ENCODE measurements at regions not wholly inside any gene's neighbourhood (a gene's known extent, or its start where the extent isn't known, plus 50 kb on each side); places are given as distances from the start of the nearest gene placed in this dataset.

GRCh38 chr5:103808464-103809106 is 246.0 kb upstream of the NUDT12 start:
- DNase-seq (ENCODE audit: low spot score) = no peak
- no peak overlapping the region for H3K27ac ChIP-seq
- peak; percentile 48 for TF ChIP-seq CTCF (IDR thresholded peaks at IDR 0.05)
- H3K4me3 ChIP-seq = no peak overlapping the region

GRCh38 chr5:103804711-103805110 is 242.1 kb upstream of the NUDT12 start:
- Histone ChIP-seq H3K27ac (no peak overlapping the region), H3K4me3 (no peak overlapping the region)
- no peak for DNase-seq (ENCODE audit: low spot score)
- no peak for TF ChIP-seq CTCF (IDR thresholded peaks at IDR 0.05)

DNA sequence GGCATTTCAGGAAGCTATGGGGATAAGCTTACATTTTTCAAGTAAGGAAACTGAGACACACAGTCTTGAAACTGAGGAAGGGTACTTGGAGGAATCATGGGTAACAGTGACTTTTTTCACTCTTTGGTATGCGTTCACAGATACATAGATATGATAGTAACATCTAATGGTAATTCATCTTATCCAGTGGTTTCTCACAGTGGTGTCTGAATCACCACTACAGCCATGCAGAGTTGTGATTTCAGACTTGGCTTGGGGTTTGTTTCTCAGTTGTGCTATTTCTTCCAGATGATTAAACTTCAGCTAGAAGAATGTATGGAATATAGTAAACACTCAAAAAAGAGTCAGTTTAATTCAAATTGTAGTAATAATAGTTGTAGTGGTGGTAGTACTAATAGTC is 239.1 kb upstream of the NUDT12 start:
- no peak overlapping the region for H3K4me3 ChIP-seq
- no peak for DNase-seq (ENCODE audit: low spot score)
- no peak for TF ChIP-seq CTCF (IDR thresholded peaks at IDR 0.05)
- no peak overlapping the region for H3K27ac ChIP-seq

- no peak for DNase-seq (ENCODE audit: low spot score)
- no peak for TF ChIP-seq CTCF (IDR thresholded peaks at IDR 0.05)
- H3K27ac ChIP-seq = no peak overlapping the region
- H3K4me3 ChIP-seq = no peak overlapping the region
Measured at GRCh38 chr5:103800741-103801495, 238.3 kb upstream of the NUDT12 start.

GRCh38 chr5:103793595-103794182 is 231.1 kb upstream of the NUDT12 start:
- TF ChIP-seq CTCF (IDR thresholded peaks at IDR 0.05) = no peak
- no peak for DNase-seq (ENCODE audit: low spot score)
- H3K27ac ChIP-seq = no peak overlapping the region
- no peak overlapping the region for H3K4me3 ChIP-seq

DNA sequence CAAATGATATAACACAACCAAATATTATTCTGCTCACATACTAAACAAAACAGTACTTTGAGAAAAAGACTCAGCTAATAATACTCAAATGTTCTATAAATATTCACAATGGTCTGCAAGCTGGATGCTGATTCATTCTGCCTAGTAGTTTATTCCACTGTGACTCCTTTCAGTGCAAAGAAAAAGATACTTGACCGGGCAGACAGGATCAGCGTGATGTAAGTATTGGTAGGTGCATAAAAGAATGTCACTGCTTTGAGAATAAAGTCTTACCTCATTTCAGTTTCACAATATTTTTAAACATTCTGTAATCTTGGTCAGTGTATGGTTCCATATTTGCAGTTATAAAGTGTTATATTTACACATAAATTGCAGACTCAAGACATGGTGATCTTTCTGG is 223.0 kb upstream of the NUDT12 start:
- Histone ChIP-seq H3K27ac (peak overlapping the region in 1 of 2 donors; percentile 42), H3K4me3 (no peak overlapping the region)
- no peak for DNase-seq (ENCODE audit: low spot score)
- no peak for TF ChIP-seq CTCF (IDR thresholded peaks at IDR 0.05)
